Ishikawa (cell line): ENCODE measurements at regions not wholly inside any gene's neighbourhood (a gene's known extent, or its start where the extent isn't known, plus 50 kb on each side); places are given as distances from the start of the nearest gene placed in this dataset.

ENCODE experiments used
- CEBPB ChIP-seq: IDR thresholded peaks from 2 replicates; pipeline ENCODE4 v1.6.1; 2012
- CREB1 ChIP-seq: IDR thresholded peaks from 2 replicates; pipeline ENCODE4 v1.6.1; 2012; ENCODE audit warnings: low read depth
- EP300 ChIP-seq: IDR thresholded peaks from 2 replicates; pipeline ENCODE4 v1.6.1; 2012; ENCODE audit warnings: borderline replicate concordance
- FOXM1 ChIP-seq: IDR thresholded peaks from 2 replicates; pipeline ENCODE4 v1.6.1; 2012; ENCODE audit warnings: low read depth, borderline replicate concordance
- MAX ChIP-seq: IDR thresholded peaks from 2 replicates; pipeline ENCODE4 v1.6.1; 2012
- RAD21 ChIP-seq: IDR thresholded peaks from 2 replicates; pipeline ENCODE4 v1.6.1; 2012; ENCODE audit warnings: low read depth
- REST ChIP-seq: IDR thresholded peaks from 2 replicates; pipeline ENCODE4 v1.6.1; 2012; ENCODE audit warnings: low read depth, mild to moderate bottlenecking
- TAF1 ChIP-seq: IDR thresholded peaks from 2 replicates; pipeline ENCODE4 v1.6.1; 2012; ENCODE audit warnings: low read depth, mild to moderate bottlenecking
- TCF12 ChIP-seq: IDR thresholded peaks from 2 replicates; pipeline ENCODE4 v1.6.1; 2012; ENCODE audit warnings: low read depth
- USF1 ChIP-seq: IDR thresholded peaks from 2 replicates; pipeline ENCODE4 v1.6.1; 2012
- YY1 ChIP-seq: IDR thresholded peaks from 2 replicates; pipeline ENCODE4 v1.6.1; 2012; ENCODE audit warnings: low read depth

- no peak for TF ChIP-seq EP300
- TF ChIP-seq MAX, result no peak
- no peak for TF ChIP-seq CEBPB
- no peak for TF ChIP-seq RAD21
- TF ChIP-seq TCF12, result no peak
- TF ChIP-seq CREB1, result no peak
- TF ChIP-seq REST, result no peak
- no peak for TF ChIP-seq YY1
- TF ChIP-seq TAF1, result no peak
- TF ChIP-seq USF1, result no peak
- TF ChIP-seq FOXM1, result no peak
Observed at GRCh38 chr5:68405784-68406743, 190.5 kb downstream of the PIK3R1 start.
